K562 (cell line): ENCODE measurements at regions not wholly inside any gene's neighbourhood (a gene's known extent, or its start where the extent isn't known, plus 50 kb on each side); places are given as distances from the start of the nearest gene placed in this dataset.

Source experiments
- GABPA ChIP-seq: fragments of 200-800 bp; sonication (Bioruptor generic); conservative IDR thresholded peaks from 2 replicates; pipeline ENCODE4 v1.6.1; 2016; ENCODE audit warnings: low read depth, missing genetic modification characterization, missing compliant biosample characterization
- TF ChIP-seq, protein P1 (sequence below): fragments of 450-650 bp; IDR thresholded peaks from one replicate; pipeline ENCODE4 v1.6.1; 2018; ENCODE audit warnings: mild to moderate bottlenecking, moderate library complexity; ENCODE audit not compliant: partially characterized antibody

- TF ChIP-seq, protein P1, sequence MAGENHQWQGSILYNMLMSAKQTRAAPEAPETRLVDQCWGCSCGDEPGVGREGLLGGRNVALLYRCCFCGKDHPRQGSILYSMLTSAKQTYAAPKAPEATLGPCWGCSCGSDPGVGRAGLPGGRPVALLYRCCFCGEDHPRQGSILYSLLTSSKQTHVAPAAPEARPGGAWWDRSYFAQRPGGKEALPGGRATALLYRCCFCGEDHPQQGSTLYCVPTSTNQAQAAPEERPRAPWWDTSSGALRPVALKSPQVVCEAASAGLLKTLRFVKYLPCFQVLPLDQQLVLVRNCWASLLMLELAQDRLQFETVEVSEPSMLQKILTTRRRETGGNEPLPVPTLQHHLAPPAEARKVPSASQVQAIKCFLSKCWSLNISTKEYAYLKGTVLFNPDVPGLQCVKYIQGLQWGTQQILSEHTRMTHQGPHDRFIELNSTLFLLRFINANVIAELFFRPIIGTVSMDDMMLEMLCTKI, result no peak
- peak; percentile 35; the same call in 1 of the 2 replicates for TF ChIP-seq GABPA (tag)
Measured at GRCh38 chr5:116343961-116344360, 230.7 kb downstream of the SEMA6A start (continued).
